ENCODE measurements at regions not wholly inside any gene's neighbourhood (a gene's known extent, or its start where the extent isn't known, plus 50 kb on each side); places are given as distances from the start of the nearest gene placed in this dataset.

- WGBS, result 74% methylated on average over 5 of the region's 5 CpGs
- no peak overlapping the region for H3K4me3 ChIP-seq
- no peaks in the 10 kb centered on the region for H3K27me3 ChIP-seq (replicated peaks; ENCODE audit: insufficient read depth)
- no peak overlapping the region for H3K27ac ChIP-seq
- no peaks in the 10 kb centered on the region for H3K9me3 ChIP-seq
- H3K36me3 ChIP-seq, result no peaks in the 10 kb centered on the region
- intact Hi-C loops (cut with DNase I), result no loop called here
- H3K4me1 ChIP-seq (replicated peaks), result no peaks in the 10 kb centered on the region
- TF ChIP-seq POLR2A (IDR thresholded peaks at IDR 0.05) (no peak), POLR2AphosphoS5 (IDR thresholded peaks at IDR 0.05) (no peak)
- TF ChIP-seq, protein P1, sequence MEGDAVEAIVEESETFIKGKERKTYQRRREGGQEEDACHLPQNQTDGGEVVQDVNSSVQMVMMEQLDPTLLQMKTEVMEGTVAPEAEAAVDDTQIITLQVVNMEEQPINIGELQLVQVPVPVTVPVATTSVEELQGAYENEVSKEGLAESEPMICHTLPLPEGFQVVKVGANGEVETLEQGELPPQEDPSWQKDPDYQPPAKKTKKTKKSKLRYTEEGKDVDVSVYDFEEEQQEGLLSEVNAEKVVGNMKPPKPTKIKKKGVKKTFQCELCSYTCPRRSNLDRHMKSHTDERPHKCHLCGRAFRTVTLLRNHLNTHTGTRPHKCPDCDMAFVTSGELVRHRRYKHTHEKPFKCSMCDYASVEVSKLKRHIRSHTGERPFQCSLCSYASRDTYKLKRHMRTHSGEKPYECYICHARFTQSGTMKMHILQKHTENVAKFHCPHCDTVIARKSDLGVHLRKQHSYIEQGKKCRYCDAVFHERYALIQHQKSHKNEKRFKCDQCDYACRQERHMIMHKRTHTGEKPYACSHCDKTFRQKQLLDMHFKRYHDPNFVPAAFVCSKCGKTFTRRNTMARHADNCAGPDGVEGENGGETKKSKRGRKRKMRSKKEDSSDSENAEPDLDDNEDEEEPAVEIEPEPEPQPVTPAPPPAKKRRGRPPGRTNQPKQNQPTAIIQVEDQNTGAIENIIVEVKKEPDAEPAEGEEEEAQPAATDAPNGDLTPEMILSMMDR (IDR thresholded peaks at IDR 0.05), result no peak
- DNase-seq (ENCODE audit: low spot score), result no peak
These were observed 163.2 kb upstream of the TSHZ2 start for GRCh38 chr20:52809003-52809402.

- 88% methylated on average over 4 of the region's 4 CpGs for WGBS
- intact Hi-C loops (cut with DNase I), result no loop called here
- TF ChIP-seq POLR2A (IDR thresholded peaks at IDR 0.05), result no peak
- TF ChIP-seq POLR2AphosphoS5 (IDR thresholded peaks at IDR 0.05), result no peak
- TF ChIP-seq, protein P1 (IDR thresholded peaks at IDR 0.05), result no peak
- H3K36me3 ChIP-seq, result no peaks in the 10 kb centered on the region
- H3K27me3 ChIP-seq (replicated peaks; ENCODE audit: insufficient read depth), result no peaks in the 10 kb centered on the region
- H3K4me3 ChIP-seq, result no peak overlapping the region
- no peak for DNase-seq (ENCODE audit: low spot score)
- H3K27ac ChIP-seq, result no peak overlapping the region
- H3K4me1 ChIP-seq (replicated peaks), result no peaks in the 10 kb centered on the region
- no peaks in the 10 kb centered on the region for H3K9me3 ChIP-seq
These were observed 165.2 kb upstream of the TSHZ2 start for GRCh38 chr20:52806918-52807317.

DNA sequence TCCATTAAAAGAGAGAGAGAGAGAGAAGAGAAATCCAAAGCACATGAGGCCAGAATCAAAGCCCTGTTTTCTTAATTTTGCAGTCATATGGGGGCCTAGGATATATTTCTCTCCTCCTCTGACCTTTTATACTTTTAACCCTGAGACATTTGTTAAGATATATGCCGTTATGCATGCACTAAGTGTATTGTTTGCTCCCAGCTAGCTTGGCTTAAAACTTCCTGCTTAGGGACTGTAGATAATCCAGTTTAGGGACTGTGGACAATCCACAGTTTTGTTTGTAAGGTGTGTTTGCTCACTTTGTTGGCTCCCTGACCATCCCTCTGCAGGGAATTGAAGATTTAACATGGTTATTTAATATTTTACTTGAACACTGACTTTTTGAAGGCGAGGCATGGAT lies 166.3 kb upstream of the TSHZ2 start:
- TF ChIP-seq POLR2A (IDR thresholded peaks at IDR 0.05) (no peak), POLR2AphosphoS5 (IDR thresholded peaks at IDR 0.05) (no peak)
- TF ChIP-seq, protein P1 (IDR thresholded peaks at IDR 0.05), result no peak
- H3K4me3 ChIP-seq, result no peak overlapping the region
- H3K27me3 ChIP-seq (replicated peaks; ENCODE audit: insufficient read depth), result no peaks in the 10 kb centered on the region
- 54% methylated on average over 2 of the region's 2 CpGs for WGBS
- DNase-seq (ENCODE audit: low spot score), result no peak
- no peaks in the 10 kb centered on the region for H3K9me3 ChIP-seq
- H3K36me3 ChIP-seq, result no peaks in the 10 kb centered on the region
- intact Hi-C loops (cut with DNase I), result no loop called here
- no peaks in the 10 kb centered on the region for H3K4me1 ChIP-seq (replicated peaks)
- H3K27ac ChIP-seq, result no peak overlapping the region

GRCh38 chr20:52805296-52805571 lies 166.9 kb upstream of the TSHZ2 start:
- 52% methylated on average over 4 of the region's 4 CpGs for WGBS
- intact Hi-C loops (cut with DNase I), result no loop called here
- DNase-seq (ENCODE audit: low spot score), result no peak
- H3K27me3 ChIP-seq (replicated peaks; ENCODE audit: insufficient read depth), result no peaks in the 10 kb centered on the region
- no peak overlapping the region for H3K4me3 ChIP-seq
- H3K4me1 ChIP-seq (replicated peaks), result no peaks in the 10 kb centered on the region
- TF ChIP-seq POLR2AphosphoS5 (IDR thresholded peaks at IDR 0.05), result no peak
- TF ChIP-seq, protein P1 (IDR thresholded peaks at IDR 0.05), result no peak
- no peak for TF ChIP-seq POLR2A (IDR thresholded peaks at IDR 0.05)
- no peaks in the 10 kb centered on the region for H3K36me3 ChIP-seq
- H3K27ac ChIP-seq, result no peak overlapping the region
- H3K9me3 ChIP-seq, result no peaks in the 10 kb centered on the region

DNA sequence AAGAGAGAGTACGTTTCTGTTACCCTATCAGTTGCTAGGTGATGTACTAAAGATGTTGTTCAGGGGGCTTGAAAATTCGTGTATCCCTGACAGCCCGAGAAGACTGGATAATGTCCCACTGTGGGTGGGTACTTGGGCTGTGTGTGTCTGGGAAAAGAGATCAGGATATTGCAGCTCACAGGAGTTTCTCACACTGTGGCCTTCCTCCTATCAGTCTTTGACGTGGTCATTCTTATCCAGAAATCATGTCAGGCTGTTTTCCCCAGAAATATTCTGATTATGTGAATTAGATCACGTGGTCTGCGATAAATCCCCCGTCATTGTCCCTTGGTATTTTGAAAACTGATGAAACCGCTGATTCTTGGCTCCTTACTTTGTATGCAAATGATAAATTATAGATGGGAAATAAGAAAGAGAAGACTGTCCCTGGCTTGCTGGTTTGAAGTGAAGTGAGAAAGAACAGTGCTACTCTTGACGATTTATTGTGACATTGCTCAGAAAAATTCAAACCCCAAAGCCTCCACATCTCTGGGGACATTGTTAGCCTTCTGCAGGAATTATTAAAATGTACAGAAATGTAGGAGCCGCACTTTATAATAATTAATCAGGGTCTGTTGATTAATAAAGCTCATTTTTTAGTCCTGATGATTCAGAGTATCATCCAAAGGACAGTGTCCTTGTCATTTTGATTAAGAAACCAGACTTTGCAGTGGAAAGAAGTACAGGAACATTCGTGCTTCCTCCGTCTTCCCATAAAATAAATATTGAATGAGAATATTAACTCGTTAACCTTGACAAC lies 167.5 kb upstream of the TSHZ2 start:
- no peaks in the 10 kb centered on the region for H3K4me1 ChIP-seq (replicated peaks)
- intact Hi-C loops (cut with DNase I), result no loop called here
- no peaks in the 10 kb centered on the region for H3K36me3 ChIP-seq
- no peak overlapping the region for H3K27ac ChIP-seq
- H3K9me3 ChIP-seq, result no peaks in the 10 kb centered on the region
- 64% methylated on average over 13 of the region's 13 CpGs for WGBS
- H3K27me3 ChIP-seq (replicated peaks; ENCODE audit: insufficient read depth), result no peaks in the 10 kb centered on the region
- TF ChIP-seq POLR2AphosphoS5 (IDR thresholded peaks at IDR 0.05), result no peak
- no peak for TF ChIP-seq POLR2A (IDR thresholded peaks at IDR 0.05)
- DNase-seq (ENCODE audit: low spot score), result no peak
- H3K4me3 ChIP-seq, result no peak overlapping the region

Data from prostate gland (tissue), 2 donors.